Retinal pigment epithelial cell (primary cell): ENCODE measurements at regions not wholly inside any gene's neighbourhood (a gene's known extent, or its start where the extent isn't known, plus 50 kb on each side); places are given as distances from the start of the nearest gene placed in this dataset.

Source experiments
- DNase-seq: peaks from one replicate; pipeline ENCODE4 v3.0.0-alpha.2; 2010; ENCODE audit warnings: low read depth
- H3K4me3 ChIP-seq: 2 replicates; pipeline ENCODE4 v1.5.1; 2011; ENCODE audit warnings: mild to moderate bottlenecking, low read length, control low read depth, moderate library complexity
- TF ChIP-seq, protein P1 (sequence below): conservative IDR thresholded peaks from 2 replicates; pipeline ENCODE4 v1.5.1; 2011; ENCODE audit warnings: low read depth, low read length, control low read depth, inconsistent platforms

DNA sequence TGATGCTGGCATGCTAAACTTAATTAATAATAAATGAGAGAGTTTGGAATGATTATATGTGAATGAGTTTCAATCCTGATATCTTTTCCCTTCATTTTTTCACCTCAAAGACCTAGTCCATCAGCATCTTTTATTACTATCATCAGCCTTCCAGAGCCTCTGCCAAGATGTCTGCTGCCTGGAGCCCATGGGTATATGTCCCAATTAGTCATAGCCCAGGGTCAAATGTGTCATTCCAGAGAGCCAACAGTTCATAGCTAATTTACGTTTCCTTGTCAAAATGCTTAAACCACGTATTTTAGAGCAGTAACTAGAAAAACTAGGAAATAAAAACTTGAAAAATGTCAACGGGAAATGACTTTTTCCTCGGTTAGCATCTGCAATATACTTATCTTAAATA is 457.9 kb downstream of the SI start:
- no peak overlapping the region for H3K4me3 ChIP-seq
- TF ChIP-seq, protein P1, sequence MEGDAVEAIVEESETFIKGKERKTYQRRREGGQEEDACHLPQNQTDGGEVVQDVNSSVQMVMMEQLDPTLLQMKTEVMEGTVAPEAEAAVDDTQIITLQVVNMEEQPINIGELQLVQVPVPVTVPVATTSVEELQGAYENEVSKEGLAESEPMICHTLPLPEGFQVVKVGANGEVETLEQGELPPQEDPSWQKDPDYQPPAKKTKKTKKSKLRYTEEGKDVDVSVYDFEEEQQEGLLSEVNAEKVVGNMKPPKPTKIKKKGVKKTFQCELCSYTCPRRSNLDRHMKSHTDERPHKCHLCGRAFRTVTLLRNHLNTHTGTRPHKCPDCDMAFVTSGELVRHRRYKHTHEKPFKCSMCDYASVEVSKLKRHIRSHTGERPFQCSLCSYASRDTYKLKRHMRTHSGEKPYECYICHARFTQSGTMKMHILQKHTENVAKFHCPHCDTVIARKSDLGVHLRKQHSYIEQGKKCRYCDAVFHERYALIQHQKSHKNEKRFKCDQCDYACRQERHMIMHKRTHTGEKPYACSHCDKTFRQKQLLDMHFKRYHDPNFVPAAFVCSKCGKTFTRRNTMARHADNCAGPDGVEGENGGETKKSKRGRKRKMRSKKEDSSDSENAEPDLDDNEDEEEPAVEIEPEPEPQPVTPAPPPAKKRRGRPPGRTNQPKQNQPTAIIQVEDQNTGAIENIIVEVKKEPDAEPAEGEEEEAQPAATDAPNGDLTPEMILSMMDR, result no peak
- no peak for DNase-seq

- no peak for DNase-seq
- TF ChIP-seq, protein P1, result no peak
- H3K4me3 ChIP-seq, result no peak overlapping the region
Observed at GRCh38 chr3:164612751-164613150, 465.5 kb downstream of the SI start.

DNA sequence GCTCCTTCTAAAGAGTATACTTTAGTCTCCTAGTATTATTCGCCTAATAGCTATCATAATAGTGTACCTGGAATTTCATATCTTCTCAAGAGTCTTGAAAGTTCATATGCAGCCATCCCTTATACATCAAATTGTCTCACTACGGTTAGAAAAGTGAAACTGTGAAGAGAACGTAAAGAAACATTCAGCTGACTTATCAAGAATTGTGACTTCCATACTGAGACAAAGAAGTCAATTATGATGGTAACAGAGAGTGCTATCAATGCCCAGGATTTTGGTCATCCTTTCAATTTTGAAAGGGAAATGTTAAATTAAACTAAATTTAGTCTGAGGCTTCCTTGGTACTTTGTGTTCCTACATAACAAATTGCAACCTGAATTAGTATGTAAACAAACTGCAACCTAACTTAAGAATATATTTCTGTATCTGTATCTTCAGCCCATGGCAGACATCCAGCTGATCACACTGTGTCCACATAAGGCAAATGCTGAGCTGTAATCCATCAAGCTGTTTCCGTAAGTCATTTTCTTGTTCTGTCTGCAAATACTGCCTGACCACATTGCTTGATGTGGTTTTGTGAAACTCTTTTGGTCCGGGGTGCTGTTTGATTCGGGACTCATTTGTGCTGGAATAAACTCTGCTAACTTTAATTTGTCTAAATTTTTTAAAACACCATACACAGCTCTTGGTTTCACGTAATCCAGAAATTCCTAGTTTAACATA is 469.6 kb downstream of the SI start:
- DNase-seq, result no peak
- H3K4me3 ChIP-seq, result no peak overlapping the region
- TF ChIP-seq, protein P1, result no peak

GRCh38 chr3:164604687-164605086 is 473.6 kb downstream of the SI start:
- H3K4me3 ChIP-seq, result no peak overlapping the region
- TF ChIP-seq, protein P1, result no peak
- DNase-seq, result no peak

GRCh38 chr3:164577667-164578210 is 500.6 kb downstream of the SI start:
- TF ChIP-seq, protein P1, result no peak
- no peak overlapping the region for H3K4me3 ChIP-seq
- DNase-seq, result no peak

- no peak overlapping the region for H3K4me3 ChIP-seq
- no peak for DNase-seq
- TF ChIP-seq, protein P1, result no peak
Observed at GRCh38 chr3:164572436-164572835, 505.9 kb downstream of the SI start.

DNA sequence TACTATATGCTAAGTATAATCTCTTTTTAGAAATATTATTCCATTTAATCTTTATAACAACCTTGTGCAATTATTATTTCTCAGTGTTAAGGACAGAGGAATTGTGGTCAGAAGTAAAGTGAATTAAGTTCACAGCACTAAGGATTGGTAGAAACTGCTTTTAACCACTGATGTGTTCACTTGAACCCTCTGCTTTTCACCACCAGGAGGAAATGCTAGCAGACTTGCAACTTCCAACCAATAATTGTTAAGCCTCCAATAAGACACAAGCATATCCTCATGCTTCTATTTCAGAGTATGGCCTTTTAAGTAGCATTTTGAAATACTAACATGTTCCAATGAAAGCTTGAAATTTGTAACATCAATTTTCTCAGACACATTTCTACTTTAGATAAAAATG is 527.4 kb downstream of the SI start:
- H3K4me3 ChIP-seq, result no peak overlapping the region
- DNase-seq, result no peak
- TF ChIP-seq, protein P1, result no peak
